Fibroblast of villous mesenchyme (primary cell): ENCODE measurements at regions not wholly inside any gene's neighbourhood (a gene's known extent, or its start where the extent isn't known, plus 50 kb on each side); places are given as distances from the start of the nearest gene placed in this dataset.

ENCODE experiments used
- DNase-seq: peaks from one replicate; pipeline ENCODE4 v3.0.0-alpha.2; 2010; ENCODE audit warnings: low read depth
- H3K4me3 ChIP-seq: 2 replicates; pipeline ENCODE4 v1.5.1; 2011; ENCODE audit warnings: low read depth, mild to moderate bottlenecking, low read length
- CTCF ChIP-seq: IDR thresholded peaks from 2 replicates; pipeline ENCODE4 v1.5.1; 2012; ENCODE audit warnings: low read depth, mild to moderate bottlenecking, low read length; ENCODE audit not compliant: insufficient read depth

- no peak for DNase-seq
- TF ChIP-seq CTCF: no peak
- H3K4me3 ChIP-seq: no peak overlapping the region
Observed at GRCh38 chr20:51206032-51206662, 183.2 kb upstream of the KCNG1 start.

GRCh38 chr20:51204794-51205193 lies 181.9 kb upstream of the KCNG1 start:
- DNase-seq: no peak
- no peak for TF ChIP-seq CTCF
- no peak overlapping the region for H3K4me3 ChIP-seq

GRCh38 chr20:51204051-51204715 lies 181.3 kb upstream of the KCNG1 start:
- no peak overlapping the region for H3K4me3 ChIP-seq
- no peak for TF ChIP-seq CTCF
- DNase-seq: no peak

- no peak for DNase-seq
Observed at GRCh38 chr20:51202304-51202703, 179.4 kb upstream of the KCNG1 start.

GRCh38 chr20:51199920-51200319 lies 177.0 kb upstream of the KCNG1 start:
- TF ChIP-seq CTCF: no peak
- no peak overlapping the region for H3K4me3 ChIP-seq
- DNase-seq: no peak

More at GRCh38 chr20:51202304-51202703, 179.4 kb upstream of the KCNG1 start:
- TF ChIP-seq CTCF: no peak
- no peak overlapping the region for H3K4me3 ChIP-seq

GRCh38 chr20:51198876-51199523 lies 176.1 kb upstream of the KCNG1 start:
- TF ChIP-seq CTCF: no peak
- DNase-seq: no peak
- H3K4me3 ChIP-seq: no peak overlapping the region
